DOHH2 (cell line): ENCODE measurements at regions not wholly inside any gene's neighbourhood (a gene's known extent, or its start where the extent isn't known, plus 50 kb on each side); places are given as distances from the start of the nearest gene placed in this dataset.

Source experiments
- H3F3A ChIP-seq: fragments of 200-600 bp; sonication (generic), shearing (Covaris generic); 2 replicates; pipeline ENCODE4 v1.6.0; 2016; ENCODE audit warnings: antibody characterized with exemption, mild to moderate bottlenecking; ENCODE audit not compliant: control insufficient read depth, insufficient read depth
- H3K27ac ChIP-seq: fragments of 200-600 bp; sonication (generic); 2 replicates; pipeline ENCODE4 v1.5.1; 2014; ENCODE audit warnings: low read depth, mild to moderate bottlenecking, low read length, moderate library complexity
- H3K27me3 ChIP-seq: fragments of 200-600 bp; sonication (generic); 2 replicates; pipeline ENCODE4 v1.6.1; 2014; ENCODE audit warnings: mild to moderate bottlenecking, low read length, mixed read lengths; ENCODE audit not compliant: control insufficient read depth
- H3K36me3 ChIP-seq: fragments of 200-600 bp; sonication (generic); 2 replicates; pipeline ENCODE4 v1.6.1; 2014; ENCODE audit warnings: mild to moderate bottlenecking, low read length, moderate library complexity, mixed read lengths; ENCODE audit not compliant: control insufficient read depth
- H3K4me1 ChIP-seq: fragments of 200-600 bp; sonication (generic); 2 replicates; pipeline ENCODE4 v1.6.1; 2014; ENCODE audit warnings: mild to moderate bottlenecking, low read length, mixed read lengths; ENCODE audit not compliant: control insufficient read depth
- H3K4me2 ChIP-seq: fragments of 200-600 bp; sonication (generic); 2 replicates; pipeline ENCODE4 v1.6.0; 2014; ENCODE audit warnings: mild to moderate bottlenecking, low read length, moderate library complexity
- H3K4me3 ChIP-seq: fragments of 200-600 bp; sonication (generic); 2 replicates; pipeline ENCODE4 v1.5.1; 2014; ENCODE audit warnings: mild to moderate bottlenecking, low read length, mixed read lengths
- H3K79me2 ChIP-seq: fragments of 200-600 bp; sonication (generic); 2 replicates; pipeline ENCODE4 v1.6.1; 2014; ENCODE audit warnings: mild to moderate bottlenecking, low read length, mixed read lengths; ENCODE audit not compliant: control insufficient read depth
- H3K9me2 ChIP-seq: fragments of 200-600 bp; sonication (generic); replicated peaks from 2 replicates; pipeline ENCODE4 v1.6.1; 2014; ENCODE audit warnings: mild to moderate bottlenecking, low read length, mixed read lengths; ENCODE audit not compliant: control insufficient read depth
- H3K9me3 ChIP-seq: fragments of 200-600 bp; sonication (generic); 2 replicates; pipeline ENCODE4 v1.6.1; 2014; ENCODE audit warnings: antibody characterized with exemption, low read length, mixed read lengths; ENCODE audit not compliant: control insufficient read depth, insufficient read depth
- H4K20me1 ChIP-seq: fragments of 200-600 bp; sonication (generic); 2 replicates; pipeline ENCODE4 v1.6.0; 2014; ENCODE audit warnings: low read depth, mild to moderate bottlenecking, antibody characterized with exemption, low read length, moderate library complexity; ENCODE audit not compliant: control insufficient read depth, insufficient read depth
- EZH2phosphoT487 ChIP-seq: fragments of 200-600 bp; sonication (generic); IDR thresholded peaks from 2 replicates; pipeline ENCODE4 v1.6.1; 2017; ENCODE audit warnings: borderline replicate concordance, mild to moderate bottlenecking, antibody characterized with exemption, low read length, moderate library complexity, mixed read lengths
- TF ChIP-seq, protein P1 (sequence below): fragments of 200-600 bp; sonication (generic); IDR thresholded peaks from one replicate; pipeline ENCODE4 v1.5.1; 2014; ENCODE audit warnings: antibody characterized with exemption, mild to moderate bottlenecking, low read depth, low read length; ENCODE audit not compliant: poor library complexity, severe bottlenecking

DNA sequence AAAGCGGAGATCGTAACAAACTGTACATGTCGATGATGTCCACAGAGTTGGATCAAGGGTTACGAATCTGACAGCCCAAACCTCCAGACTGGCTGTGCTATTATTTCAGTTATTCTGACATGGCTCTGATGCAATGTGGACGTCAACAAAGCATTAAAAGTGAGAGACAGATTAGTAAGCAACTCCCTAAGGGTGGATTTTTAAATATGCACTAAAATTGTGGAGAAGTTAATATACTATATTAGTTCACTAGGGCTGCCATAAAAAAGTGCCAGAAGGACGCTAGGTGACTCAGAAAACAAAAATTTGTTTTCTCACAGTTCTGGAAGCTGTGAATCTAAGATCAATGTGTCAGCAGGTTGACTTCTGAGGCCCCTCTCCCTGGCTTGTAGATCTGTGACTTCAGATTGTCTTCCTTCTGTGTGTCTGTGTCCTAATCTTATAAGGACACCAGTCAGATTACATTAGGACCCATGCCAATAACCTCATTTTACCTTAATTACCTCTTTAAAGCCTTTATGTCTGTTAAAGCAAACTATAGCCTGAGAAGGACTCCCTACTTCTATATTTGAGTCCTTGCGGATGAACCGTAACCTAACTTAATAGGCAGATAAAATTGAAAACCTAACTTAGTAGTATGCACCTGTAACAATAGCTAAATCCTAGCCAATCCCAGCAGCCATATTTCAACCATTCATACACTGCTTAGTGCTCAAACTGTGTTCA, 66.0 kb upstream of the BACH1 start:
- Histone ChIP-seq H3K9me2 (no peaks in the 10 kb centered on the region), H3K27me3 (no peaks in the 10 kb centered on the region), H3K79me2 (no peaks in the 10 kb centered on the region), H3K4me3 (no peak overlapping the region), H3F3A (no peaks in the 10 kb centered on the region), H3K9me3 (no peaks in the 10 kb centered on the region), H3K36me3 (no peaks in the 10 kb centered on the region), H3K4me2 (no peak overlapping the region), H3K27ac (no peak overlapping the region), H3K4me1 (peaks cover 19% of the 10 kb centered on the region), H4K20me1 (no peaks in the 10 kb centered on the region)
- TF ChIP-seq, protein P1, sequence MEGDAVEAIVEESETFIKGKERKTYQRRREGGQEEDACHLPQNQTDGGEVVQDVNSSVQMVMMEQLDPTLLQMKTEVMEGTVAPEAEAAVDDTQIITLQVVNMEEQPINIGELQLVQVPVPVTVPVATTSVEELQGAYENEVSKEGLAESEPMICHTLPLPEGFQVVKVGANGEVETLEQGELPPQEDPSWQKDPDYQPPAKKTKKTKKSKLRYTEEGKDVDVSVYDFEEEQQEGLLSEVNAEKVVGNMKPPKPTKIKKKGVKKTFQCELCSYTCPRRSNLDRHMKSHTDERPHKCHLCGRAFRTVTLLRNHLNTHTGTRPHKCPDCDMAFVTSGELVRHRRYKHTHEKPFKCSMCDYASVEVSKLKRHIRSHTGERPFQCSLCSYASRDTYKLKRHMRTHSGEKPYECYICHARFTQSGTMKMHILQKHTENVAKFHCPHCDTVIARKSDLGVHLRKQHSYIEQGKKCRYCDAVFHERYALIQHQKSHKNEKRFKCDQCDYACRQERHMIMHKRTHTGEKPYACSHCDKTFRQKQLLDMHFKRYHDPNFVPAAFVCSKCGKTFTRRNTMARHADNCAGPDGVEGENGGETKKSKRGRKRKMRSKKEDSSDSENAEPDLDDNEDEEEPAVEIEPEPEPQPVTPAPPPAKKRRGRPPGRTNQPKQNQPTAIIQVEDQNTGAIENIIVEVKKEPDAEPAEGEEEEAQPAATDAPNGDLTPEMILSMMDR, result no peak
- no peak for TF ChIP-seq EZH2phosphoT487

- Histone ChIP-seq H4K20me1 (no peaks in the 10 kb centered on the region), H3K27me3 (no peaks in the 10 kb centered on the region), H3K9me3 (no peaks in the 10 kb centered on the region), H3K79me2 (no peaks in the 10 kb centered on the region), H3K36me3 (no peaks in the 10 kb centered on the region), H3K27ac (no peak overlapping the region), H3K9me2 (no peaks in the 10 kb centered on the region), H3K4me1 (peaks cover 23% of the 10 kb centered on the region), H3K4me3 (no peak overlapping the region), H3K4me2 (no peak overlapping the region), H3F3A (no peaks in the 10 kb centered on the region)
- TF ChIP-seq, protein P1, result peak; percentile 30
- no peak for TF ChIP-seq EZH2phosphoT487
These were observed 65.5 kb upstream of the BACH1 start for GRCh38 chr21:29233256-29233546.

- peaks cover 23% of the 10 kb centered on the region for H3K4me1 ChIP-seq
These were observed 64.8 kb upstream of the BACH1 start for GRCh38 chr21:29233611-29234540.

More at GRCh38 chr21:29233611-29234540, 64.8 kb upstream of the BACH1 start:
- Histone ChIP-seq H3K4me3 (no peak overlapping the region), H3K4me2 (no peak overlapping the region), H3K79me2 (no peaks in the 10 kb centered on the region), H3K9me3 (no peaks in the 10 kb centered on the region), H3K27ac (no peak overlapping the region), H3K9me2 (no peaks in the 10 kb centered on the region), H4K20me1 (no peaks in the 10 kb centered on the region), H3F3A (no peaks in the 10 kb centered on the region), H3K36me3 (no peaks in the 10 kb centered on the region), H3K27me3 (no peaks in the 10 kb centered on the region)
- no peak for TF ChIP-seq EZH2phosphoT487
- TF ChIP-seq, protein P1, result no peak
